Right ventricle myocardium inferior (tissue), 1 donor: ENCODE measurements at regions not wholly inside any gene's neighbourhood (a gene's known extent, or its start where the extent isn't known, plus 50 kb on each side); places are given as distances from the start of the nearest gene placed in this dataset.

Experiments used
- ATAC-seq: fragments of 200-7000 bp; cut with Tn5 transposase; one replicate; pipeline ENCODE4 v1.9.1; 2020; ENCODE audit warnings: mild to moderate bottlenecking, moderate library complexity
- DNase-seq: peaks from one replicate; pipeline ENCODE4 v3.0.0; 2021; ENCODE audit errors: missing footprints
- intact Hi-C: fragments of 100-400 bp; cut with DNase I; formaldehyde crosslinking; loops from one replicate; pipeline ENCODE4 v1.11.0; 2022
- donor health status: DM: no; HTN: yes; CAD: no; lungs with severe emphysema.

DNA sequence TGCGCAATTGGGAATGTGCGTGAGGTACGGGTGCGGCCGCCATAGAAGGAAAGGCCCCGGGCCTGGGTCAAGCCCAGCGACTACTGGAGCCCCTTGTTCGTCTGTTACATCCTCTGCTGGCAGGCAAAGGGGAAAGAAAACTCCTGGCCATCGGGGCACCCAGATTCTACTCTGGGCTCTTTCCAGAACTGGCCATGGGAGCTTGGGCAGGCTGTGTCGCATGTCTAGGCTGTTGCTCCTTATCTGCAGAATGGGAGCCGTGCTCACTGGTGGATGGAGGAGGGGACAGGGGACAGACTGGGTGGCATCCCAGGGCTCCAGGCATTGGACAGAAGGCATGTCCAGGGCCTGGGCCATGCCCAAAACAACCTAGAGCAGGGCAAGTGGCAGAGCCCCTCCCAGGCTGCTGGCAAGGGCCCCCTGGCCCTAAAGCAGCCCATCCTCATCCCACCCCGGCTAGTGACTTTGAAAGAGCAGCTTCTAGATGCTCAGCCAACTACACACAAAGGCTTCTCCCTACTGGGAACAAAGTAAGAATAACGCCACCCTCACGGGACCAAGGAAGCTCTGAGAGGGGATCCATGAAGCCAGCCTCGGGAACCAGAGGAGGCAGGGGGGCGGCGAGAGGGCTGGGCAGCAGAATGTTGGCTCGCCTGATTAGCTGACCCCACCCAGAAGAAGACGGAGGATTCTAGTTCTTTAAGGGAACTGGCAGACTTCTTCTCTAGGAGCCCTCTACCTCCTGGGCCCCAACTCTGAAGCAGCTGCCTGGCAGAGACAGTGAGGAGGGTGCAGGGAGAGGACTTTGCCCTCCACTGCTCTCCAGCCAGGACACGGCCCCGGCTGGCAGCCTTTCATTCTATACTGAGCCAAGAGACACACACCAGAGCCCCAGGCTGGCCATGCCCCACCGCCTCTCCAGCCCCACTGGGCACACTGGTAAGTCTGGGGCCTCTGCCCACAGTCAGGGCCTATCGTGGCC lies 96.8 kb downstream of the SINHCAF start:
- intact Hi-C loops: no loop called here
- DNase-seq: peak; percentile 86
- ATAC-seq: peak; percentile 91

GRCh38 chr12:31230004-31230403 lies 95.9 kb downstream of the SINHCAF start:
- ATAC-seq: no peak
- intact Hi-C loops: loop anchor here (10.0 kb wide), 1 partner anchor 385 kb away; no protein-coding TSS in a partner anchor

More at GRCh38 chr12:31230004-31230403, 95.9 kb downstream of the SINHCAF start:
- no peak for DNase-seq
